ENCODE measurements at regions not wholly inside any gene's neighbourhood (a gene's known extent, or its start where the extent isn't known, plus 50 kb on each side); places are given as distances from the start of the nearest gene placed in this dataset.

DNA sequence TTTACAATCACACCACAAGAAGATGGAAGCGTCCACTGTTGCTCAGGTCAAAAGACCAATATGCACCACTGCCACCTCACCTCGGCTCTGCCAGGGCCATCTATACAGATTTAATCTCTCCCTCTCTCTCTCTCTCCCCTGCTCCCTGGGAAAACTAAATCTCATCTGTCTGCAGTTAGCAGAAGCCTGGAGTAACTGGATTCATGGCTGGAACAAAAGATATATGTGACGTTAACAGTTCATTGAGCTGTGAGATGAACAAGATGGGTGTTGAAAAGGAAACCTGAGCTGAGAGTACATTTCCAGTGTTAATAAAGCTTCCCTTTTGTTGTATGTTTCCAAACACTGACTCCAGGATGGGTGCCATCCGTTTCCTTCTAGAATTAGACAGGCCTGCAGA lies 369.7 kb downstream of the CDK5RAP2 start:
- DNase-seq: no peak

- no peak for DNase-seq
Measured at GRCh38 chr9:120202856-120203654, 376.9 kb downstream of the CDK5RAP2 start.

DNA sequence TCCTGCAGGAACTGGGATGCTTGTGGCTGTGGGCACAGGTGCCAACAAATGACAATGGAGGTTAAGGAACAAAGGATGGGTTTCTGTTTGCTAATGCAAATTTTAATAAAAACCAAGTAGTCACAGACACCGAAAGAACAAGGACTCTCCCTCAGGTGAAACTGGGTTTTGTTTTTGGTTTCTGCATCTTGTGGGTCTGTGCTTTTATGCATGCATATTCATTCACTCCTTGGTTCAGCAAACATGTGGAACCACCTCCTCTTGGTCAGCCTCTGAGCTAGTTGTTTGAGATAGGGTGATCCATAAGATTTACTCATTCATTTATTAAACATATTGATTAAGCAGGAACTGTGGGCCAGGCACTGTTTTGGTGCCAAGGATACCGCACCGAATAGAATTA lies 381.9 kb downstream of the CDK5RAP2 start:
- no peak for DNase-seq

DNA sequence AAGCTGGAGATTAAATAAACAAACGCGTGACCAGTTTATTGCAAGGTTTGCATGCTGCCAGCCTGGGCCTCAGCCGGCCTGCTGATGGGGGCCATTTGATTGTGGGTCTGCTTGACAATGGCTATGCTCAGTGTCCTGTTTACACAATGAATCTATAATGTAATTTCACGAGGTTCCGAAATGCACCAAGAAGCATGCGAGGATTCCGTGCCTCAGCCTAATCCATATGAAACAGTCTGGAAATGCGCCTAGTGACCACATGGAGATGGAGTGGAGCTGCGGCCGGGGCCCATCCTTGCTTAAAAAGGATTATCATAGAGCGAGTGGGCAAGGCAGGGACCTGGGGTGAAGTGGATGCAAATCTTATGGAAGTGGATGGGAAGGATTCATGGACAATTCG lies 382.4 kb downstream of the CDK5RAP2 start:
- DNase-seq: no peak

DNA sequence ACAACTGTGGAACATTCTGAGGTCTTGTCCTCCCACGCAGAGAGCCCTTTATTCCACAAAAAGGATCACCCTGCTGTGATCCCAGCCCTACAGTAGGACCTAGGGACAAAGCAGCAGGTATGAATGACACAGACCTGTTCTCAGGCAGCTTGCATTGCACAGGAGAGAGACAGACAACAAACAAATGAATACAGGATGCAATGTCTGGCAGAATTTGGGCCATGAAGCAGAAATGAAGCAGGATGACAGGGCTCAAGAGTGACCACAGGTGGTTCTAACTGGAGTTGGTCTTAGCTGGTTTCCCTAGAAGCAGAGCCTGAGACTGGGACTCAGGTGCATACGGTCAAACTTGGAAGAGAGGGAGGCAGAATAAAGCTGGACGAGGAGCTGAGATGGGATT lies 388.8 kb downstream of the CDK5RAP2 start:
- no peak for DNase-seq

- DNase-seq: no peak
Measured at GRCh38 chr9:120187758-120188157, 392.2 kb downstream of the CDK5RAP2 start.

DNA sequence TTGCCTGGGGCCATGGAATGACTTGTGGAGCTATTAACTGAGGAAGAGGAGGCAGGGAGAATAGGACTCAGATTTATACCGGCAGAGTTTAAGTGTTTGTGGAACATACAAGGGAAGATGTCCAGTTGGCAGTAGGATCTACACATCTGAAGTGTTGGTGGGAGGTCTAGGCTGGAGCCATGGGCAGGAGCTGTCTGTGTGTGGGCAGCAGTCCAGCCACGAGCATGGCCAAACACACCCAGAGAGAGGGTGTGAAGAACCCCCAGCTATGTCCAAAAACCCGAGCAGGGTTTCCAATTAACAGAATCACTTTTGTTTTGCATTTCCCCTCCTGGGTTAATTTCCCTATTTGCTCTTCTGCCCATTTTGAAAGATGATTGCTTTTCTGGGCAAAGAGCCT lies 393.7 kb downstream of the CDK5RAP2 start:
- no peak for DNase-seq

GRCh38 chr9:120184266-120184665 lies 395.7 kb downstream of the CDK5RAP2 start:
- no peak for DNase-seq

DNA sequence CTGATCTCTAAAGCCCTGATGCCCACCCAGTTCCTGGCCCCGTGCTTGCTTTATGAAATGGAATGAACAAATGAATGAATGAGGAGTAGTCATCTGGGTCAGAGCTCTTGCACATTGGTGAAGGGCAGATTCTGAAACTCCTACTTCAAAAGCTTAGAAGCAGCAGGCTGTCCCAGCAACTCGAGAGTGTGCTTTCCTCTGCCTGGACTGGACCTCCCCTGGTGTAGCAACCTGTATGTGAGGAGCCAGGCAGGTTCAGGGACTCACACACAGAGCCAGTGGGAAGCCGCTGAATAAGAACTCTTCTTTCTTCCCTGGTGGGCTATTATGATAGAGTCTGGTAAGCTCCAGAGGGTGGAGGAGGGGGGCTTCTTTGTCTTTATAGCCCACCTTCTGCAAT lies 396.4 kb downstream of the CDK5RAP2 start:
- no peak for DNase-seq

DNA sequence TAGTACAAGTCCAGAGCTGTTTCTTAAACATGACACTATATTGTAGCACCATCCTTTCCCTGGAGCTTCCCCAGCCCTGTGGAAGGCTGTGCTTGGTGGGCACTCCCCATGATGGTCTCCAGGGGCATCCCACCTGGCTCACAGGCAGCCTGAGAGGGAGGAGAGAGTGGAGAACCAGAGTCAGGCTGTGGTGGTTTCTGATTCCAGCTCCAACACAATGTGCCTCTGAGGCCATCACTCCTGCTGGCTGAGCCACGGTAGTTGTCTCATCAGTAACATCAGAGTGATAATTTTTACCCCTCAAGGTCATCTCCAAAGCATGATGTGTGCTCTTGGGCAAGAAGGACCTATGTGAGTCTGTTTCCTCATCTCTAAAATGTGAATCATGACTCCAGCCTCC lies 398.0 kb downstream of the CDK5RAP2 start:
- DNase-seq: no peak

DNA sequence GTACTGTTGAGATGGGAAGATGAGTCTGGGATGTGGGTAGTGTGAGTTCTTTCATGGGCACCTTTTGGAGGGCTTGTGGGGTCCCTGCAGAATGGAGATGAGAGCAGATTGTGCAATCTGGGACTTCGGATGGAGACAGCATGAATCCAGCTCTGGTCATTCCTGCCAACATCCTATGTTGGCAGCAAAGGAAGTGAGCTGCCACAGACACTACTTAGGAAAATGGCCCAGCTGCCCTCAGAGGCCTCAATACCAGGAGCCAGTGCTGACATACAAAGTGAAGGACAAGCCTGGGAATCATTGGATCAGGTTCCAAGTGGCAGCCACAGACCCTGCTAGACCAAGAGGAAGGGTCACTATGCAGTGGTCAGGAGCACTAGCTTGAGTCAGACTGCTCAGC lies 402.8 kb downstream of the CDK5RAP2 start:
- no peak for DNase-seq

GRCh38 chr9:120175031-120175430 lies 404.9 kb downstream of the CDK5RAP2 start:
- no peak for DNase-seq

DNA sequence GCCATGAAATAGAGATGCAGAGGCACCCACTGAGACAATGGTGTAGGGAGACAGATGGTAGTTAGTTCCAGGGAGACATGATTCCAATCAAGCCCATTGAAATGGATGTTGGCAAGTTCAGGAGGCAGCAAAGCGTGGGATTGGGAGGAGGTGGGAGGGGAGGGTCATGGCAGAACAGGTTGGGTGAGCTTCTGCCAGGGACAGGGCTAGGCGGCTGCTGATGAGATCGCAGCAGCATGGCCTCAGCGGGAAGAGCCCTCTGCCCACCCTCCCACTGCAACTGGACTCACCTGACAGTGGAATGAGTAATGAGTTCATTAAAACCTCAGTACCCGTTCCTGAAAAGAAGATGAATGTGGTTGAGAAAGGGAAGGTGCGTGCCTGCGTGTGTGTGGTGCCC lies 418.2 kb downstream of the CDK5RAP2 start:
- DNase-seq: no peak

DNA sequence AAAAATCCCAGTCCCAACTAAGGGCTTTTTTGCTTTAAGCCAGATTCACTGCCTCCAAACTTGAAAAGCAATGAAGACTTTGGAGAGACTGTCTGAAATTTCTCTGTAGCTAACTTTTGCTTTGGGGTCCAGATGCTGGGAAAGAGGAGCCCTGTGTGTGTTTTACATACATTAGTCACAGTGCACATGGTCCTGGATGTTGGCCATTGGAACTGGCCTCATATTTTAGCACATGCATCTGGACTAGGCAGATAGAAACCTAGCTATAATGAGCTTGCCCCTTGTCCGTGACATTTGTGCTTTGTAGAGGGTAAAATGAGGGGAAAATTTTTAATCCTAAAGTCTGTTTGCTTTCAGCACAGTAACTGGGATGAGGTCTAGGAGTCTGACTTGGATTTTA lies 421.7 kb downstream of the CDK5RAP2 start:
- no peak for DNase-seq

- DNase-seq: no peak
Measured at GRCh38 chr9:120156376-120156775, 423.6 kb downstream of the CDK5RAP2 start.

DNA sequence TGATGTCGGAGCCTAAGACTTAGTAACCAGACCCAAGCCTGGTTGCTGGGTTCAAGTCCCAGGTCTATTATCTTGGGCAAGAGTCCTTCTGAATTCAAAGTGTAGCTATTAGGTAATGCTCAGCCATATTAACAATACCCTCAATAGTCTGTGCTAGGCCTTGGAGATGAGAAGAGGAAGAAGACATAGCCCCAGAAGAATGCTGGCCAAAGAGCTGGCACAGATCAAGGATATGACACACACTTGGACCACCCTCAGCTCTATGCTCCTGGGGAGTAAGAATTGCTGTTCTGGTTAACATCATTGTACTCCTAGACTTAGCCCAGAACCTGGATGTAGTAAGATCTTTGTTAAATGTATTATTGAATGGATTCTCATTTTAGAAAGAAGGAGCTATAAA lies 426.7 kb downstream of the CDK5RAP2 start:
- no peak for DNase-seq

- DNase-seq: no peak
Measured at GRCh38 chr9:120152295-120152694, 427.7 kb downstream of the CDK5RAP2 start.

DNA sequence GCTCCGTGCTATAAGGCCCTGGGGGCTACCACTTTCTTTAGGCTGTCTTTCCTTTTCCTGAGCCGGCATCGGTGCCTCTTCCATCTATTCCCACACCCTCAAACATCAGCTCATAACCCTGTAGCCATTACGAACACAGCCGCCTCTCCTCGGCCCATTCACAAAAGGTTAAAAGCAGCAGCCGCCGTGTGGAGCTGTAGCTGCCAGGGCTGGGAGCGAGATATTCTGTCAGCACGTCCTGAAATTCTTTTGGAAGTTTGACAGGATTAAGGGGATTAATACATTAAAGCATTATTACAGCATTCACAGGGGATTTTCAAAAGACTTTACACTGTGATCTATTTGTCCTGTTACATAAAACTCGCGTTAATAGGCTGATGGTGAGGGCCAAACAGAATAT lies 428.2 kb downstream of the CDK5RAP2 start:
- DNase-seq: no peak

- no peak for DNase-seq
Measured at GRCh38 chr9:120151149-120151548, 428.8 kb downstream of the CDK5RAP2 start.

- no peak for DNase-seq
Measured at GRCh38 chr9:120138955-120139354, 441.0 kb downstream of the CDK5RAP2 start.

DNA sequence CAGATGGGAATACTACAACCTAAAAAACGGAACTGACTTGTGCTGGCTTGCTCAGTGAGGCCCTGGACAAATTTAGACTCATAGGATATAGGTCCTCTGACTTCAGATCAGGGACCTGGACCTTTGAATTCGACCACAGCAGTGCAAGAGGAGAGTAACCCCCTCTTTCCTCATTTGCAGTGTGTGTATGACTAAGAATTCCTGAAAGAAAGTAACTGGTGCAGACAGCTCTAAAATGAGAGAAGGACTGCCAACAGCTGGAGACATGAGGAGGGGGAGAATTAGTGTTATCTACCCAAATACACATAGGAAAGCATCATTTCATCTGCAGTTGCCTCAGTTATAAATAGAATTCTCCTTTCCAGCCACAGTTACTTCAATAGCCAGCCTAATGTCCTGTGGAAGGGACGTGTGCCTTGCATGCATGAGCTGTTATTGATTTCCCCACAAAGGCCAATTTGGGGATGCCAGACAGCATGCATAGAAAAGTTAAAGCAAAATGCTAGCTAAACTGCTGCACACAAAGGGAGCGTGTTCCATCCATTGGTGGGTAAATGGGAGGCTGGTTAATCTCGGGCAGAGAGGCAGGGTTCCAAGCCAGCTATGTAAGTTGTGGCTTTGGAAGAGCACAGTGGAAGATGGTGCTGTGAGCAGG lies 442.7 kb downstream of the CDK5RAP2 start:
- DNase-seq: no peak

DNA sequence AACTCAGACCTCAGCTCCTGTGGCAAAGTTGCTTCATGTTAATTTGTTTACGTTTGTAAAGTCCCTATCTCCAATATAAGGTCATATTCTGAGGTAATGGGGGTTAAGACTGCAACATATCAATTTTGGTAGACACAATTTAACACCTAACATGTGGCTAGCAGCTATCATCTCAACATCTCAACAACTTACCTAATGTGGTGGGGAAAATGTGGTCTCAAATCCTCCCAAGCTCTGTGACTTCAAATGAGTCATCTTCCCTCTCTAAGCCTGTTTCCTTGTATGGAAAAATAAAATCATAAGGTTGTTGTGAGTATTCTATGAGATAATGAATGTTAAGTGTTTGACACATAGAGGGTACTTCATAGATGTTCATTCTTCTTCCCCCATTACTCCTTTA lies 443.3 kb downstream of the CDK5RAP2 start:
- no peak for DNase-seq

GRCh38 chr9:120117081-120117480 lies 462.9 kb downstream of the CDK5RAP2 start:
- no peak for DNase-seq

DNA sequence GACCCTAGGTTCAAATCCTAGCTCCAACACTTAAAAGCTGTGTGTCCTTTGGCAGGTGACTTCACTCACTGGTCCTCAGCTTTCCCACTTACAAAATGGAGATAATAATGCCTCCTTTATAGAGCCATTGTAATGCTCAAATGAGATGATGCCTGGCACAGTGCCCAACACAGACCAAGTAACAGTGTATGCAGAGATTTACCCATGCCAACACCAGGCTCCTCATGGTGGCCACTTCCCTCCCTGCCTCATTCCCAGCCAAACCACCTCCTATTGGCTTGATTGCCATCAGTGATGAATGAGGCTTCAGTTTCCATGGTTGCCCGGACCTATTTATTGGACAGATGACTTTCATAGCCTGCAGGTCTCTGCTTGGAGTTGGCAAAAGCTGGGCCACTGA lies 469.4 kb downstream of the CDK5RAP2 start:
- DNase-seq: no peak

DNA sequence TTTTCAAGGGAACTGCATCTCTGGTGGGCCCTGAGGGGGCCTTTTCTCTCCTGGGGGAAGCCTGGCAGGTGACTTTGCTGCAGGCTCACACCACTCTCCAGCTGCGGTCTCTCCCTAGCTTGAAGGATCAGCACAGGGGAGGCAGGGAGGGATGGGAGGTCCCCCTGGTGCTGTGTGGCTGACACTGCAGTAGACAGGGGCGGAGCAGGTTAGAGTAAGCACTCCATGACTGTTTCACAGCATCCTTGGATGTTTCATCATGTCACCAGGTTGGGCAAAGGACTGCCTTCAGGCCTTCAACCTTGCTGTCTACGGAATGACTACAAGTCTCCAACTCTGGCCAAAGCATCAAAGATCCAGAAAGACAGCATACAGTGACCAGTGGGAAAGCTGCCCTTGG lies 470.7 kb downstream of the CDK5RAP2 start:
- DNase-seq: no peak
